KBM-7 (cell line): ENCODE measurements at regions not wholly inside any gene's neighbourhood (a gene's known extent, or its start where the extent isn't known, plus 50 kb on each side); places are given as distances from the start of the nearest gene placed in this dataset.

ENCODE experiments used
- DNase-seq: peaks from one replicate; pipeline ENCODE4 v3.0.0-alpha.2; 2015
- in situ Hi-C: fragments of 300-500 bp; cut with MboI; formaldehyde crosslinking; loops from 2 replicates; pipeline ENCODE4 v1.14.3; 2020; ENCODE audit warnings: low sequenced_read_pairs, low pct_unique_long_range_greater_than_20kb, mixed read lengths

DNA sequence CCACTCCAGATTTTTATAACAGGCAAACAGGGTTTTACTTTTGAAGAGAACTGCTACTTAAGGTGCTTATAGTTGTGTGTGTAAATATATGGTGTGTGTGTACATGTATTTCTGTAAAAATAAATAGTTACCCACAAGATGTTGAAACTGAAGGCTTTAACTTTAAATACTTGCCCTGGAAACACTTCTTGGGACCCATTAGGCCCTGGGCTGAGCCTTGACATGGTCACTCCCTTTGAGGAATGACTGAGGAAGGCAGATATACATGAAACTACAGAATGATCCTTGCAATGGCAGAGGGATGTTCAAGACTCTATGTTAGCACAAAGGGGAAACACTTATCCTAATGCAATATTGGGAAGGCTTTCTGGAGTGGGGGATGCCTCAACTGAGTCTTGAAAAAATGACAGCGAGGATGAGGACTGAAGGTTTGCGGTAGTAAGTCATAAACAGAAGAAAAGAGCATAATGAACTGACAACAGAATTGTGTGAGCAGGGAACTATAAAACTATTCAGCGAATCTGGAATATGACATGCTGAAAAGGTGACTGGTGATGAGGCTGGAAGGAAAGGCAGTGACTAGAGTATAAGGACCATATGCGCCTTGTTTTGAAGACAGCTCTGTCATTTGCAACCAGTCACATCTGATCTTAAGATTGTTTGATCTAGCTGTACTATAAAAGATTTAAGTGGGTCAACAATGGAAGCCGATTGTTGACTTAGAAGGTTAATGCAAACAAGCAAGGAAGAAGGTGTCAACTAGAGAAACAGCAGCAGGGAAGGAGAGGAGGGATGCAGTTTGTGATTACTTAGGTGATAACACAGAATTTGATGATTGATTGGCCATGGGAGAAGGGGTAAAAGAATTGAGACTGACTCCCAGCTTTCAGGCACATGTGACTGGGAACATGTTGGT, 64.4 kb upstream of the COL21A1 start:
- no peak for DNase-seq
- in situ Hi-C loops = loop anchor here (25.0 kb wide), 1 partner anchor 324 kb away; no protein-coding TSS in a partner anchor

DNA sequence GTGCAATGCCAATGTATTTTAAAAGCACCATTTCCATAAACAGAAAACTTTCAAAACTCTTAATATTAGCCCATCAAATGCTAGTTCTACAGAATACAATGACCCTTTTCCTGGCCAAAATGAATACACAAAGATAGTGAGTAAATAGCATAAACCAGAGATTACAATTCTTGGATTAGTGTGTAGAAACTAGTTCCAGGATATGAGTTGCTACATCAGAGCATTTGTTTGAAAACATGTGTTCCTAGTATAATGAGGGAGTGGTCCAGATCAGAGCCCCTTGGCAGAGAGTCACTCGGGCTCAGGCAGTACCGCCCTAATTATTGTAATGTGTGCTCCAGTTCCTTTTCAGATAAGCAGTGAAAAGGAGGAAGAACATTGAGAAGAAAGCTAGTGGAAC, 63.7 kb upstream of the COL21A1 start:
- in situ Hi-C loops = loop anchor here (25.0 kb wide), 1 partner anchor 324 kb away; no protein-coding TSS in a partner anchor
- no peak for DNase-seq

DNA sequence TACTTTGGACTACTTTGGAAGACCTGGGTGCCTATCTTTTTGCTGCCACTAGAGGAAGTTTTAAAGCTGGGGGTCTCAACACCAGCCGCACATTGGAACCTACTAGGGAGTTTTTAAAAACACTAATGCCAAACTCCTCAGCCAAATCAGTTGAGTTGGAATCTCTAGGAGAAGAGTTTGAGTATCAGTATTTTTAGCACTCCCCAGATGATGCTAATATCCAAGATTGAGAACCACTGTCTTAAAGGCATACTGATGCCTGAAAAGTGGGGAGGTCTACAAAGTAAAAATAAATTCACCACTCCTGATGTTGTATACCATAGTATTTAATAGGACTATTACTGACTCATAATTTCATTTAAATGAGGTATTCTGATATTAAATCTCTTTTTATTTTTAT, 62.9 kb upstream of the COL21A1 start:
- DNase-seq = no peak
- in situ Hi-C loops = loop anchor here (25.0 kb wide), 1 partner anchor 323 kb away; no protein-coding TSS in a partner anchor

DNA sequence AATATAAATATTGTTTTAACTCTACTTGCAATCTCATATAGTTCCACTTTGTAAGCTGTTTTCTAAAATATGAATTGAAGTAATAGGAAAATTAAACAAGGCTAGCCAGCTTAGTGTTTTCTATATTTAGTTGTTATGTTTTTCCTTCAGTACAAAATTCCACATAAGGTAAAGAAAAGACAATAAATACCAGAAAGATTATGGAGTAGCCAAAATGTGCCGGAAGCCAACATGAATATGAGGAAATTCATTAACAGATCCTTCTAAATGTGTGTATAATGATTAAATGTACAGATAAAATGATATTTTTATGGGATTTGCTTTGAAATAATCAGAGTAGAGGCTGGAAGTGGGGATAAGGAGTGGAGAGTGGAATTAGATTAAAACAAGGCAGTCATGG, 52.5 kb upstream of the COL21A1 start:
- DNase-seq = no peak
- in situ Hi-C loops = loop anchor here (25.0 kb wide), 1 partner anchor 313 kb away; no protein-coding TSS in a partner anchor

DNA sequence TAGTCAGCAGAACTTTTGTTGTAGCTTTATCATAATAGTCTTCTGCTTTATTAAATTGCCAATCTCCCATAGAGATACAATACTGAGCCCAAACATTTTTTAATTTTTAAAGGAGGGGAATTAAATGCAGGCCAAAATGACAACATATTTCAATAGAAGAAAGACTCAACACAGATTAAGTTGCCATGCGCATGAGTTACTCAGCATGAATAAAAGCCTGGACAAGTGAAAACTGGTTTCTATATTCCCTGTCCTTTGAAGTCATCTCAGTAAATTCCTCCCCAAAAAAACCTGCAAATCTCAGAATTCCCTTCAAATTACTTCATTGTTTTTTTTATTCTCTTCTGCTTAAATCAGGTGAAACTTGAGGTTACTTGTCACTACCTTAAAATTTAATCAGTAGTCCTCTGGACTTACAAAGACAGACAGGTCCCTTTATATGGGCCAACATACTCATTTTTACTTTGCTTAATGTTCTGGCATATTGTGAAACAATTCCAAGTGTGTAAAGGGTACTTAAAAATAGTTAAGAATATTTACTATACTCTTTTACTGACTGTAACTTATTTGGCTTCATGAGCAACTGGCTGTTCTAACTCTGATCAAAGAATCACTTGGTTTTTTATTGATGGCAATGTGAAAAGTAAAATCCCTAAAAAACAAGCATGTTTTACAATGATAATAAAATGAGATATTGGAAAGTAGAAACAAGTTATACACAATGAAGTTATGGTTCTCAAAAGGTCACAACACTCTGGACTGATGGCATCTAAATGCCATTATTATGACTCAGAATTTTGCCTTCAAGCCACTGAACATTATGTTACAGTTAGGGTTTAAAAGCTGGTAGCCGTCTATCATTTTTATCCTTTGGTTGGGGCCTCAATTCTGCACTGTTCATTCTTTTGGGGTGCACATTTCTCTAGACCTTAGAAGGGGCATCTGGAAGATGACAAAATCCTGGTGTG, 49.9 kb upstream of the COL21A1 start:
- in situ Hi-C loops = no loop called here
- no peak for DNase-seq
